Spleen (tissue), 11 donors: ENCODE measurements at regions not wholly inside any gene's neighbourhood (a gene's known extent, or its start where the extent isn't known, plus 50 kb on each side); places are given as distances from the start of the nearest gene placed in this dataset.
A peak's percentile ranks its signal among the peaks of the same experiment; 100 is the strongest.
"Not testable (repeated sequence)": the region's sequence is repeated elsewhere in the genome, so short reads cannot be mapped to it uniquely, and the experiment has no call there.

Experiments
- DNase-seq: peaks from one replicate; pipeline ENCODE4 v3.0.0-alpha.2; 2020
- H3K27ac ChIP-seq, 8 donors: fragments of 200-600 bp; sonication (generic) in 7 of 8; 1 replicate in 4 of 8; 2 replicates in 4 of 8; pipeline versions ENCODE4 v1.5.0 to v1.8.0; 2016 to 2021; ENCODE audit warnings: inconsistent platforms in 4 of 8, mild to moderate bottlenecking in 4 of 8, moderate library complexity in 1 of 8
- H3K27me3 ChIP-seq, 7 donors: fragments of 200-600 bp; sonication (generic) in 6 of 7; replicated peaks in 1 of 7; 1 replicate in 4 of 7; 2 replicates in 3 of 7; pipeline versions ENCODE4 v1.5.0 to v1.8.0; 2016 to 2021; ENCODE audit warnings: inconsistent platforms in 3 of 7, mild to moderate bottlenecking in 1 of 7
- H3K36me3 ChIP-seq, 6 donors: fragments of 200-600 bp; sonication (generic) in 5 of 6; 1 replicate in 4 of 6; 2 replicates in 2 of 6; pipeline versions ENCODE4 v1.5.0 to v1.8.0; 2016 to 2021; ENCODE audit warnings: inconsistent platforms in 2 of 6
- H3K4me1 ChIP-seq, 6 donors: fragments of 200-600 bp; sonication (generic) in 5 of 6; 1 replicate in 3 of 6; 2 replicates in 3 of 6; pipeline versions ENCODE4 v1.5.0 to v1.8.0; 2016 to 2021; ENCODE audit warnings: inconsistent platforms in 3 of 6
- H3K4me3 ChIP-seq, 8 donors: fragments of 200-600 bp; sonication (generic) in 7 of 8; 1 replicate in 4 of 8; 2 replicates in 4 of 8; pipeline versions ENCODE4 v1.5.0 to v1.8.0; 2016 to 2021; ENCODE audit warnings: inconsistent platforms in 4 of 8, mild to moderate bottlenecking in 4 of 8, moderate library complexity in 2 of 8
- H3K9me3 ChIP-seq, 8 donors: fragments of 200-600 bp; sonication (generic) in 7 of 8; 1 replicate in 4 of 8; 2 replicates in 4 of 8; pipeline versions ENCODE4 v1.5.0 to v1.8.0; 2016 to 2021; ENCODE audit warnings: inconsistent platforms in 4 of 8
- CTCF ChIP-seq, 11 experiments: fragments of 200-600 bp in 7 of 11; fragments of 450-650 bp in 4 of 11; sonication (generic) in 4 of 11; IDR thresholded peaks in 8 of 11; conservative IDR thresholded peaks in 3 of 11; 1 replicate in 7 of 11; 2 replicates in 4 of 11; pipeline versions ENCODE4 v1.4.0 to v1.8.0; 2016 to 2021; ENCODE audit warnings: antibody characterized with exemption in 11 of 11, inconsistent platforms in 4 of 11, mild to moderate bottlenecking in 1 of 11
- POLR2A ChIP-seq, 3 donors: fragments of 450-650 bp; IDR thresholded peaks; one replicate each; pipeline ENCODE4 v1.5.1; 2017; ENCODE audit warnings: antibody characterized with exemption in 3 of 3, mild to moderate bottlenecking in 1 of 3
- POLR2AphosphoS5 ChIP-seq, 3 donors: sonication (generic); formaldehyde crosslinking; IDR thresholded peaks; one replicate each; pipeline ENCODE4 v1.5.1; 2017; ENCODE audit warnings: antibody characterized with exemption in 3 of 3
- WGBS, 5 donors: extraction: QIAGEN DNeasy Blood & Tissue Kit in 3 of 5; methylation state at CpG; one replicate each; pipeline versions ENCODE4 v1.1.5 to v1.1.7; 2013 to 2018; 5-methylcytosine and 5-hydroxymethylcytosine counted together
- intact Hi-C: fragments of 100-400 bp; cut with DNase I; formaldehyde crosslinking; loops from one replicate; pipeline ENCODE4 v1.15.0; 2023; ENCODE audit warnings: low total_unique reads
- donor health status: healthy with polysubstance abuse.
- donor health status: DM: no; HTN: no; CAD: no; lungs with moderate emphysema.
- donor health status: DM: no; HTN: no; CAD: no.
- donor health status: Bipolar disorder and iron deficiency.
- donor health status: healthy.
- donor health status: DM: no; HTN: no; CAD: no.
- donor health status: DM: yes; HTN: yes; CAD: no.

- intact Hi-C loops, result no loop called here
Observed at GRCh38 chr12:131510431-131510830, 200.5 kb upstream of the SFSWAP start.

GRCh38 chr12:131511391-131511802 is 199.5 kb upstream of the SFSWAP start:
- H3K9me3 ChIP-seq, result peaks cover 0 to 18% (median 12%) of the 10 kb centered on the region in 8 donors
- H3K4me1 ChIP-seq, result peaks cover 9 to 20% (median 16%) of the 10 kb centered on the region in 6 donors
- peak overlapping the region in 1 of 8 donors; percentile 30 for H3K4me3 ChIP-seq
- H3K36me3 ChIP-seq, result no peaks in the 10 kb centered on the region
- DNase-seq, result no peak
- WGBS, 5 donors, result 11 to 36% (median 27%) methylated on average over 3 to 7 of the region's 7 CpGs
- intact Hi-C loops, result no loop called here
- TF ChIP-seq CTCF (IDR thresholded peaks at IDR 0.05 in 8 of 11, conservative IDR thresholded peaks at IDR 0.05 in 3 of 11) (no peak), POLR2AphosphoS5 (IDR thresholded peaks at IDR 0.05) (peak in 2 of 3 donors; percentile 64 to 86), POLR2A (IDR thresholded peaks at IDR 0.05) (no peak)
- H3K27me3 ChIP-seq, result no peaks in the 10 kb centered on the region
- H3K27ac ChIP-seq, result peak overlapping the region in 4 of 8 donors; percentile 23 to 77 (median 53)

More at GRCh38 chr12:131510431-131510830, 200.5 kb upstream of the SFSWAP start:
- Histone ChIP-seq H3K4me1 (peaks cover 9 to 20% (median 16%) of the 10 kb centered on the region in 6 donors), H3K9me3 (peaks cover 0 to 11% (median 2%) of the 10 kb centered on the region in 8 donors), H3K27ac (no peak overlapping the region), H3K36me3 (no peaks in the 10 kb centered on the region), H3K27me3 (no peaks in the 10 kb centered on the region), H3K4me3 (no peak overlapping the region)
- DNase-seq, result no peak
- TF ChIP-seq CTCF (IDR thresholded peaks at IDR 0.05 in 8 of 11, conservative IDR thresholded peaks at IDR 0.05 in 3 of 11) (no peak), POLR2A (IDR thresholded peaks at IDR 0.05) (no peak), POLR2AphosphoS5 (IDR thresholded peaks at IDR 0.05) (no peak)
- 77 to 90% (median 82%) methylated on average over 4 of the region's 4 CpGs for WGBS, 5 donors

- DNase-seq, result no peak
- 74 to 89% (median 80%) methylated on average over 9 to 11 of the region's 11 CpGs for WGBS, 5 donors
- intact Hi-C loops, result no loop called here
- peak overlapping the region in 4 of 8 donors; percentile 23 to 77 (median 53) for H3K27ac ChIP-seq
- no peaks in the 10 kb centered on the region for H3K27me3 ChIP-seq
- TF ChIP-seq CTCF (IDR thresholded peaks at IDR 0.05 in 8 of 11, conservative IDR thresholded peaks at IDR 0.05 in 3 of 11), result no peak
- no peak for TF ChIP-seq POLR2AphosphoS5 (IDR thresholded peaks at IDR 0.05)
- H3K9me3 ChIP-seq, result peaks cover 0 to 24% (median 18%) of the 10 kb centered on the region in 8 donors
- H3K36me3 ChIP-seq, result no peaks in the 10 kb centered on the region
- peaks cover 9 to 20% (median 16%) of the 10 kb centered on the region in 6 donors for H3K4me1 ChIP-seq
- peak overlapping the region in 1 of 8 donors; percentile 30 for H3K4me3 ChIP-seq
Observed at GRCh38 chr12:131511803-131512561, 198.9 kb upstream of the SFSWAP start.

- Histone ChIP-seq H3K36me3 (no peaks in the 10 kb centered on the region), H3K9me3 (peaks cover 7 to 40% (median 32%) of the 10 kb centered on the region in 8 donors), H3K4me1 (peaks cover 9 to 20% (median 16%) of the 10 kb centered on the region in 6 donors), H3K27me3 (no peaks in the 10 kb centered on the region), H3K4me3 (no peak overlapping the region), H3K27ac (no peak overlapping the region)
- DNase-seq, result no peak
- intact Hi-C loops, result no loop called here
- TF ChIP-seq POLR2A (IDR thresholded peaks at IDR 0.05), result no peak
- no peak for TF ChIP-seq POLR2AphosphoS5 (IDR thresholded peaks at IDR 0.05)
- no peak for TF ChIP-seq CTCF (IDR thresholded peaks at IDR 0.05 in 8 of 11, conservative IDR thresholded peaks at IDR 0.05 in 3 of 11)
- 62 to 81% (median 73%) methylated on average over 6 of the region's 6 CpGs for WGBS, 5 donors
Observed at GRCh38 chr12:131513606-131514005, 197.3 kb upstream of the SFSWAP start.

GRCh38 chr12:131520553-131520952 is 190.3 kb upstream of the SFSWAP start:
- DNase-seq, H3K27me3 ChIP-seq, H3K36me3 ChIP-seq, H3K4me1 ChIP-seq, H3K27ac ChIP-seq, intact Hi-C loops, H3K4me3 ChIP-seq: not testable (repeated sequence)
- WGBS, 5 donors, result 81 to 92% (median 89%) methylated on average over 8 of the region's 8 CpGs
- H3K9me3 ChIP-seq, result peaks cover 7 to 32% (median 28%) of the 10 kb centered on the region in 8 donors
